ENCODE measurements at regions not wholly inside any gene's neighbourhood (a gene's known extent, or its start where the extent isn't known, plus 50 kb on each side); places are given as distances from the start of the nearest gene placed in this dataset.

- DNase-seq = no peak
These were observed 489.4 kb downstream of the PRELID2 start for GRCh38 chr5:145345511-145346287.

- DNase-seq = no peak
These were observed 493.3 kb downstream of the PRELID2 start for GRCh38 chr5:145341842-145342241.

- no peak for DNase-seq
These were observed 495.0 kb downstream of the PRELID2 start for GRCh38 chr5:145340099-145340498.

- no peak for DNase-seq
These were observed 510.2 kb downstream of the PRELID2 start for GRCh38 chr5:145324767-145325479.

- no peak for DNase-seq
These were observed 511.0 kb downstream of the PRELID2 start for GRCh38 chr5:145324101-145324500.

- DNase-seq = no peak
These were observed 518.9 kb downstream of the PRELID2 start for GRCh38 chr5:145316282-145316681.

GRCh38 chr5:145307866-145308382 lies 527.2 kb downstream of the PRELID2 start:
- DNase-seq = no peak

- no peak for DNase-seq
These were observed 539.8 kb downstream of the PRELID2 start for GRCh38 chr5:145295236-145295835.

- no peak for DNase-seq
These were observed 540.8 kb downstream of the PRELID2 start for GRCh38 chr5:145294331-145294730.

GRCh38 chr5:145293716-145294115 lies 541.4 kb downstream of the PRELID2 start:
- no peak for DNase-seq

- no peak for DNase-seq
These were observed 542.9 kb downstream of the PRELID2 start for GRCh38 chr5:145292278-145292677.

GRCh38 chr5:145283141-145283810 lies 551.9 kb downstream of the PRELID2 start:
- no peak for DNase-seq

- no peak for DNase-seq
These were observed 554.3 kb downstream of the PRELID2 start for GRCh38 chr5:145280806-145281205.

- no peak for DNase-seq
These were observed 554.9 kb downstream of the PRELID2 start for GRCh38 chr5:145280214-145280613.

- no peak for DNase-seq
These were observed 574.5 kb downstream of the PRELID2 start for GRCh38 chr5:145260670-145261069.

- no peak for DNase-seq
These were observed 587.4 kb downstream of the PRELID2 start for GRCh38 chr5:145247745-145248040.

- DNase-seq = no peak
These were observed 588.0 kb downstream of the PRELID2 start for GRCh38 chr5:145246961-145247744.

- no peak for DNase-seq
These were observed 588.8 kb downstream of the PRELID2 start for GRCh38 chr5:145246379-145246778.

- DNase-seq = no peak
These were observed 589.8 kb downstream of the PRELID2 start for GRCh38 chr5:145245354-145245753.

- DNase-seq = no peak
These were observed 590.4 kb downstream of the PRELID2 start for GRCh38 chr5:145244788-145245187.

- no peak for DNase-seq
These were observed 590.9 kb downstream of the PRELID2 start for GRCh38 chr5:145244251-145244650.

GRCh38 chr5:145243016-145243415 lies 592.1 kb downstream of the PRELID2 start:
- no peak for DNase-seq

GRCh38 chr5:145242551-145242950 lies 592.6 kb downstream of the PRELID2 start:
- DNase-seq = no peak

Measured in amniotic stem cell (primary cell).